GM23248 (cell line): ENCODE measurements at regions not wholly inside any gene's neighbourhood (a gene's known extent, or its start where the extent isn't known, plus 50 kb on each side); places are given as distances from the start of the nearest gene placed in this dataset.
A peak's percentile ranks its signal among the peaks of the same experiment; 100 is the strongest.

ENCODE experiments used
- EZH2 ChIP-seq: fragments of 200-600 bp; sonication (generic); IDR thresholded peaks from 2 replicates; pipeline ENCODE4 v1.6.1; 2018; ENCODE audit warnings: antibody characterized with exemption, mild to moderate bottlenecking; ENCODE audit not compliant: insufficient read depth, poor library complexity, severe bottlenecking
- EZH2phosphoT487 ChIP-seq: fragments of 200-600 bp; sonication (generic); IDR thresholded peaks from 2 replicates; pipeline ENCODE4 v1.6.1; 2018; ENCODE audit warnings: antibody characterized with exemption, moderate library complexity, mild to moderate bottlenecking, low read depth; ENCODE audit not compliant: insufficient read depth

DNA sequence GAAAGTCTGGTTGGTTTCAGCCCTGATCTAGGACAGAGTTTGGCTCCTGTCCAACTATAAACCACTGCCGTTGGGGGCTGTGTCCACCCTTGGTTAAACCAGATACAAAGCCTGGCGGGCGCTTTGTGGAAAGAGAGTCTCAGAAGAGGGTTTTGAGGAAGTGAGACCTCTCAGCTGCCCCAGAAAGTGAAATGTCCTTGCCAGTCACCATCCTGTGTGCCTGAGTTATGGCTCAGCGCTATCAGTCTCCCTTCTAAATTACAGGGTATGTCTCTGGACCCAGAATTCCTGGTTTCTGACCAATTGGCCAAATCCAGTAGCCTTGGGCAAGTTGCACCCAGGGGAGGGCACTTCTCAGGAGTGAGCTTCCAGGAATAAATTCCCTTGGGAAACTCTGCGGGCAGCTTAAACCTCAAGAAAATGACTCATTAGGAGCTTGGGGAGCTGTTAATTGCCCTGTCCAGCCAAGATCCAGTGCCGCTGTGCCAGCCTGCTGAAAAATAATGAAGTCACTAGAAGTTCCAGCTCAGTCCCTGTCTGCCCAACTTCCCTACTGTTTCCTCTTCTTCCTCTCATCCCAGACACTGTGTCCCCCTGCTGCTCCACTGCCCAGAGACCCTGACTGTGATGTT is 66.7 kb upstream of the PDZD8 start:
- TF ChIP-seq EZH2 (no peak), EZH2phosphoT487 (peak; percentile 86; the same call in 1 of the 2 replicates)
